Hepatocyte (in vitro differentiated cells): ENCODE measurements at regions not wholly inside any gene's neighbourhood (a gene's known extent, or its start where the extent isn't known, plus 50 kb on each side); places are given as distances from the start of the nearest gene placed in this dataset.

ENCODE experiments used
- EZH2phosphoT487 ChIP-seq: fragments of 200-600 bp; sonication (generic); IDR thresholded peaks from one replicate; pipeline ENCODE4 v1.6.1; 2018; ENCODE audit warnings: antibody characterized with exemption, mild to moderate bottlenecking, low read depth, moderate library complexity; ENCODE audit not compliant: unreplicated experiment, severe bottlenecking
- TF ChIP-seq, protein P1 (sequence below): fragments of 200-600 bp; sonication (generic); IDR thresholded peaks from 2 replicates; pipeline ENCODE4 v1.5.1; 2016; ENCODE audit warnings: antibody characterized with exemption, mild to moderate bottlenecking; ENCODE audit not compliant: poor library complexity

DNA sequence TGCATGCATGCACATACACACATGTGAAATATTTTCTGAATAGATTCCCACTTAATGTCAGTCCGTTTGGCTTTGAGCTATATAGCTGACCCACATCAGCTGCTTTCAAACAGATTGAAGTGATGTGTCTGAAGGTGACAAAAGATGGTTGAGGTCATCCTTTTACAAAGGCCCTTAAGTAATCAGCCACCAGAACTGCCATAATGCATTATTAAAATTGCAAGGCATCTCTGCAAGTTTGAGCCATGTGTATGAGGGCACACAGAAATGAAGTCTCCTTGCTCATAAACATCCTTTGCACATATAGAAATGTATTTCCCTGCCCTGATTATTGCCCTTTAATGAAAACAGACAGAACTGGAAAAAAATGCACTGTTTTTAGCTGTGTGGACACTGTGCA is 1043.0 kb upstream of the C9orf72 start:
- TF ChIP-seq, protein P1, sequence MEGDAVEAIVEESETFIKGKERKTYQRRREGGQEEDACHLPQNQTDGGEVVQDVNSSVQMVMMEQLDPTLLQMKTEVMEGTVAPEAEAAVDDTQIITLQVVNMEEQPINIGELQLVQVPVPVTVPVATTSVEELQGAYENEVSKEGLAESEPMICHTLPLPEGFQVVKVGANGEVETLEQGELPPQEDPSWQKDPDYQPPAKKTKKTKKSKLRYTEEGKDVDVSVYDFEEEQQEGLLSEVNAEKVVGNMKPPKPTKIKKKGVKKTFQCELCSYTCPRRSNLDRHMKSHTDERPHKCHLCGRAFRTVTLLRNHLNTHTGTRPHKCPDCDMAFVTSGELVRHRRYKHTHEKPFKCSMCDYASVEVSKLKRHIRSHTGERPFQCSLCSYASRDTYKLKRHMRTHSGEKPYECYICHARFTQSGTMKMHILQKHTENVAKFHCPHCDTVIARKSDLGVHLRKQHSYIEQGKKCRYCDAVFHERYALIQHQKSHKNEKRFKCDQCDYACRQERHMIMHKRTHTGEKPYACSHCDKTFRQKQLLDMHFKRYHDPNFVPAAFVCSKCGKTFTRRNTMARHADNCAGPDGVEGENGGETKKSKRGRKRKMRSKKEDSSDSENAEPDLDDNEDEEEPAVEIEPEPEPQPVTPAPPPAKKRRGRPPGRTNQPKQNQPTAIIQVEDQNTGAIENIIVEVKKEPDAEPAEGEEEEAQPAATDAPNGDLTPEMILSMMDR, result no peak
- no peak for TF ChIP-seq EZH2phosphoT487
